ENCODE measurements at regions not wholly inside any gene's neighbourhood (a gene's known extent, or its start where the extent isn't known, plus 50 kb on each side); places are given as distances from the start of the nearest gene placed in this dataset.

DNA sequence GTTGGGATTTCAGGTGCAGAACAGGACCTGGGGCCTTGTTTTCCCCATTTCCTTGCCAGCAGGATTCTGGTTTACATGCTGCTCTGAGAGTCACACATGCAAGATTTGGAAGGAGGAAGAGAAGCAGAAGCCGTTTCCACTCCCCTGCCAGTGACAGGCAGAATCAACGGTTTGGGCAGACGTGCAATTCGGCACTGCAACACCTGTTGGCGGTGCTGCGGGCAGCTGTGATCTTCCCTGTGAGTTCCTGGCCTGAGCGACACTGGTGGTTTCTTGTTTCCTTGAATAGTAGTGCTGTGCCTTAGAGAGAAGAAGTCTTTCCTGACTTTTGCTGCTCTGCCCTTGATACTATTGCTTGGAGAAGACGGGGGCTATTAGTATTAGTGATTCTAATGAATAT lies 1126.2 kb downstream of the TYW1 start:
- no peaks in the 10 kb centered on the region for H3K27me3 ChIP-seq (ENCODE audit: control insufficient read depth in 4 of 4, insufficient read depth in 4 of 4, low read length in 3 of 4)
- 82% methylated on average over 8 of the region's 8 CpGs for WGBS
- H3K36me3 ChIP-seq (ENCODE audit: control insufficient read depth in 4 of 4, insufficient read depth in 3 of 4, low read depth in 1 of 4, low read length in 3 of 4) = no peaks in the 10 kb centered on the region
- TF ChIP-seq, protein P1, sequence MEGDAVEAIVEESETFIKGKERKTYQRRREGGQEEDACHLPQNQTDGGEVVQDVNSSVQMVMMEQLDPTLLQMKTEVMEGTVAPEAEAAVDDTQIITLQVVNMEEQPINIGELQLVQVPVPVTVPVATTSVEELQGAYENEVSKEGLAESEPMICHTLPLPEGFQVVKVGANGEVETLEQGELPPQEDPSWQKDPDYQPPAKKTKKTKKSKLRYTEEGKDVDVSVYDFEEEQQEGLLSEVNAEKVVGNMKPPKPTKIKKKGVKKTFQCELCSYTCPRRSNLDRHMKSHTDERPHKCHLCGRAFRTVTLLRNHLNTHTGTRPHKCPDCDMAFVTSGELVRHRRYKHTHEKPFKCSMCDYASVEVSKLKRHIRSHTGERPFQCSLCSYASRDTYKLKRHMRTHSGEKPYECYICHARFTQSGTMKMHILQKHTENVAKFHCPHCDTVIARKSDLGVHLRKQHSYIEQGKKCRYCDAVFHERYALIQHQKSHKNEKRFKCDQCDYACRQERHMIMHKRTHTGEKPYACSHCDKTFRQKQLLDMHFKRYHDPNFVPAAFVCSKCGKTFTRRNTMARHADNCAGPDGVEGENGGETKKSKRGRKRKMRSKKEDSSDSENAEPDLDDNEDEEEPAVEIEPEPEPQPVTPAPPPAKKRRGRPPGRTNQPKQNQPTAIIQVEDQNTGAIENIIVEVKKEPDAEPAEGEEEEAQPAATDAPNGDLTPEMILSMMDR (IDR thresholded peaks at IDR 0.05; ENCODE audit: low read depth, low read length, missing input control) = no peak
- TF ChIP-seq JUND (IDR thresholded peaks at IDR 0.05) (no peak), HNF4G (IDR thresholded peaks at IDR 0.05) (no peak), GABPA (IDR thresholded peaks at IDR 0.05 in 1 of 2, conservative IDR thresholded peaks at IDR 0.05 in 1 of 2) (no peak), FOXA1 (IDR thresholded peaks at IDR 0.05) (no peak), HNF4A (conservative IDR thresholded peaks at IDR 0.05) (no peak), YY1 (IDR thresholded peaks at IDR 0.05) (no peak), RAD21 (IDR thresholded peaks at IDR 0.05) (no peak), SP1 (IDR thresholded peaks at IDR 0.05) (no peak)
- TF ChIP-seq, protein P2, sequence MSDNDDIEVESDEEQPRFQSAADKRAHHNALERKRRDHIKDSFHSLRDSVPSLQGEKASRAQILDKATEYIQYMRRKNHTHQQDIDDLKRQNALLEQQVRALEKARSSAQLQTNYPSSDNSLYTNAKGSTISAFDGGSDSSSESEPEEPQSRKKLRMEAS (IDR thresholded peaks at IDR 0.05) = no peak
- TF ChIP-seq, protein P3, sequence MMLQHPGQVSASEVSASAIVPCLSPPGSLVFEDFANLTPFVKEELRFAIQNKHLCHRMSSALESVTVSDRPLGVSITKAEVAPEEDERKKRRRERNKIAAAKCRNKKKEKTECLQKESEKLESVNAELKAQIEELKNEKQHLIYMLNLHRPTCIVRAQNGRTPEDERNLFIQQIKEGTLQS (IDR thresholded peaks at IDR 0.05) = no peak
- peaks cover 2 to 12% (median 6%) of the 10 kb centered on the region in 4 donors for H3K9me3 ChIP-seq (ENCODE audit: control insufficient read depth in 4 of 4, low read length in 3 of 4)
- no peak for DNase-seq (ENCODE audit: low spot score)
- no peak overlapping the region for H3K9ac ChIP-seq (ENCODE audit: low read depth in 1 of 2, low read length in 2 of 2)
- H3K4me1 ChIP-seq (ENCODE audit: control insufficient read depth in 4 of 4, insufficient read depth in 4 of 4, low read length in 3 of 4) = no peaks in the 10 kb centered on the region
- H3K4me3 ChIP-seq (ENCODE audit: low read depth in 1 of 3, low read length in 3 of 3) = no peak overlapping the region
- no peak overlapping the region for H3K27ac ChIP-seq (ENCODE audit: low read depth in 1 of 2, low read length in 2 of 2)

DNA sequence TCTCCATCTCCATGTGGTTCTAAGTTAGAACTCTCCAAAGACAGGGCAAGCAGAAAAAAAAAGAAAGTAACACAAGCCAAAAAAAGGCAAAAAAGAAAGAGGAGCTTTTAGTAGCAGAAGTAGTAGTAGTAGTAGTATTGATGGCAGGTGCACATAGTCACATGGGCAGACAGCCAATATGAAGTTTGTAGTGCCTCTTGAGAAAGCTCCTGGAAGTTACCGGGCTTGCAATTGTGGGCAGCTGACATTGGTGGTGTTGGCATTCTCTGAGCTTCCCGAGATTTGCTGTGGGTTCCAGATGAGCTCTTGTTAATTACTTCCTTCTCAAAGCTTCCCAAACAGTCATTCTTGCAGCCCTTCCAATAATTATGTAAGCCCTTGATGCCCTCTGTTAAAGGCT lies 1128.5 kb downstream of the TYW1 start:
- WGBS = 74% methylated on average over 2 of the region's 2 CpGs

More for the DNA sequence above, 1128.5 kb downstream of the TYW1 start:
- no peaks in the 10 kb centered on the region for H3K27me3 ChIP-seq (ENCODE audit: control insufficient read depth in 4 of 4, insufficient read depth in 4 of 4, low read length in 3 of 4)
- H3K4me3 ChIP-seq (ENCODE audit: low read depth in 1 of 3, low read length in 3 of 3) = no peak overlapping the region
- H3K4me1 ChIP-seq (ENCODE audit: control insufficient read depth in 4 of 4, insufficient read depth in 4 of 4, low read length in 3 of 4) = no peaks in the 10 kb centered on the region
- TF ChIP-seq YY1 (IDR thresholded peaks at IDR 0.05) (no peak), RXRA (IDR thresholded peaks at IDR 0.05) (no peak), FOXA1 (IDR thresholded peaks at IDR 0.05) (no peak)
- TF ChIP-seq, protein P4, sequence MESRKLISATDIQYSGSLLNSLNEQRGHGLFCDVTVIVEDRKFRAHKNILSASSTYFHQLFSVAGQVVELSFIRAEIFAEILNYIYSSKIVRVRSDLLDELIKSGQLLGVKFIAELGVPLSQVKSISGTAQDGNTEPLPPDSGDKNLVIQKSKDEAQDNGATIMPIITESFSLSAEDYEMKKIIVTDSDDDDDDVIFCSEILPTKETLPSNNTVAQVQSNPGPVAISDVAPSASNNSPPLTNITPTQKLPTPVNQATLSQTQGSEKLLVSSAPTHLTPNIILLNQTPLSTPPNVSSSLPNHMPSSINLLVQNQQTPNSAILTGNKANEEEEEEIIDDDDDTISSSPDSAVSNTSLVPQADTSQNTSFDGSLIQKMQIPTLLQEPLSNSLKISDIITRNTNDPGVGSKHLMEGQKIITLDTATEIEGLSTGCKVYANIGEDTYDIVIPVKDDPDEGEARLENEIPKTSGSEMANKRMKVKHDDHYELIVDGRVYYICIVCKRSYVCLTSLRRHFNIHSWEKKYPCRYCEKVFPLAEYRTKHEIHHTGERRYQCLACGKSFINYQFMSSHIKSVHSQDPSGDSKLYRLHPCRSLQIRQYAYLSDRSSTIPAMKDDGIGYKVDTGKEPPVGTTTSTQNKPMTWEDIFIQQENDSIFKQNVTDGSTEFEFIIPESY (IDR thresholded peaks at IDR 0.05) = no peak
- TF ChIP-seq, protein P3 (IDR thresholded peaks at IDR 0.05) = no peak
- TF ChIP-seq, protein P5, sequence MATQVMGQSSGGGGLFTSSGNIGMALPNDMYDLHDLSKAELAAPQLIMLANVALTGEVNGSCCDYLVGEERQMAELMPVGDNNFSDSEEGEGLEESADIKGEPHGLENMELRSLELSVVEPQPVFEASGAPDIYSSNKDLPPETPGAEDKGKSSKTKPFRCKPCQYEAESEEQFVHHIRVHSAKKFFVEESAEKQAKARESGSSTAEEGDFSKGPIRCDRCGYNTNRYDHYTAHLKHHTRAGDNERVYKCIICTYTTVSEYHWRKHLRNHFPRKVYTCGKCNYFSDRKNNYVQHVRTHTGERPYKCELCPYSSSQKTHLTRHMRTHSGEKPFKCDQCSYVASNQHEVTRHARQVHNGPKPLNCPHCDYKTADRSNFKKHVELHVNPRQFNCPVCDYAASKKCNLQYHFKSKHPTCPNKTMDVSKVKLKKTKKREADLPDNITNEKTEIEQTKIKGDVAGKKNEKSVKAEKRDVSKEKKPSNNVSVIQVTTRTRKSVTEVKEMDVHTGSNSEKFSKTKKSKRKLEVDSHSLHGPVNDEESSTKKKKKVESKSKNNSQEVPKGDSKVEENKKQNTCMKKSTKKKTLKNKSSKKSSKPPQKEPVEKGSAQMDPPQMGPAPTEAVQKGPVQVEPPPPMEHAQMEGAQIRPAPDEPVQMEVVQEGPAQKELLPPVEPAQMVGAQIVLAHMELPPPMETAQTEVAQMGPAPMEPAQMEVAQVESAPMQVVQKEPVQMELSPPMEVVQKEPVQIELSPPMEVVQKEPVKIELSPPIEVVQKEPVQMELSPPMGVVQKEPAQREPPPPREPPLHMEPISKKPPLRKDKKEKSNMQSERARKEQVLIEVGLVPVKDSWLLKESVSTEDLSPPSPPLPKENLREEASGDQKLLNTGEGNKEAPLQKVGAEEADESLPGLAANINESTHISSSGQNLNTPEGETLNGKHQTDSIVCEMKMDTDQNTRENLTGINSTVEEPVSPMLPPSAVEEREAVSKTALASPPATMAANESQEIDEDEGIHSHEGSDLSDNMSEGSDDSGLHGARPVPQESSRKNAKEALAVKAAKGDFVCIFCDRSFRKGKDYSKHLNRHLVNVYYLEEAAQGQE (IDR thresholded peaks at IDR 0.05) = no peak
- DNase-seq (ENCODE audit: low spot score) = no peak
- H3K9me3 ChIP-seq (ENCODE audit: control insufficient read depth in 4 of 4, low read length in 3 of 4) = peaks cover 0 to 1% (median under 1%) of the 10 kb centered on the region in 4 donors
- no peak overlapping the region for H3K9ac ChIP-seq (ENCODE audit: low read depth in 1 of 2, low read length in 2 of 2)
- H3K36me3 ChIP-seq (ENCODE audit: control insufficient read depth in 4 of 4, insufficient read depth in 3 of 4, low read depth in 1 of 4, low read length in 3 of 4) = no peaks in the 10 kb centered on the region
- no peak overlapping the region for H3K27ac ChIP-seq (ENCODE audit: low read depth in 1 of 2, low read length in 2 of 2)
